SHP77 (cell line): ENCODE measurements at regions not wholly inside any gene's neighbourhood (a gene's known extent, or its start where the extent isn't known, plus 50 kb on each side); places are given as distances from the start of the nearest gene placed in this dataset.
"Not testable (repeated sequence)": the region's sequence is repeated elsewhere in the genome, so short reads cannot be mapped to it uniquely, and the experiment has no call there.

Experiments
- DNase-seq, 2 experiments: peaks; one replicate each; lab custom pipeline; 2025; lab: John Stamatoyannopoulos, UW

- not testable (repeated sequence) for DNase-seq
Observed at GRCh38 chr18:65998971-65999700, 248.3 kb downstream of the CDH7 start.

- DNase-seq: no peak
Observed at GRCh38 chr18:65995206-65995605, 244.4 kb downstream of the CDH7 start.

GRCh38 chr18:65994302-65994701, 243.5 kb downstream of the CDH7 start:
- no peak for DNase-seq

- DNase-seq: no peak
Observed at GRCh38 chr18:65990944-65991708, 240.3 kb downstream of the CDH7 start.

- no peak for DNase-seq
Observed at GRCh38 chr18:65990174-65990690, 239.4 kb downstream of the CDH7 start.

GRCh38 chr18:65988972-65989371, 238.2 kb downstream of the CDH7 start:
- no peak for DNase-seq

- DNase-seq: no peak
Observed at GRCh38 chr18:65988386-65988785, 237.6 kb downstream of the CDH7 start.

GRCh38 chr18:65983750-65984149, 232.9 kb downstream of the CDH7 start:
- no peak for DNase-seq

- no peak for DNase-seq
Observed at GRCh38 chr18:65975536-65975935, 224.7 kb downstream of the CDH7 start.

GRCh38 chr18:65974758-65975157, 223.9 kb downstream of the CDH7 start:
- DNase-seq: no peak

- DNase-seq: no peak
Observed at GRCh38 chr18:65968239-65969004, 217.6 kb downstream of the CDH7 start.

GRCh38 chr18:65955747-65956146, 204.9 kb downstream of the CDH7 start:
- peak; percentile 71 to 84 for DNase-seq

GRCh38 chr18:65954372-65954771, 203.6 kb downstream of the CDH7 start:
- no peak for DNase-seq

GRCh38 chr18:65946777-65947176, 196.0 kb downstream of the CDH7 start:
- DNase-seq: no peak

- no peak for DNase-seq
Observed at GRCh38 chr18:65943268-65943667, 192.5 kb downstream of the CDH7 start.

GRCh38 chr18:65942854-65943253, 192.0 kb downstream of the CDH7 start:
- DNase-seq: no peak

- no peak for DNase-seq
Observed at GRCh38 chr18:65942104-65942503, 191.3 kb downstream of the CDH7 start.

GRCh38 chr18:65941482-65941881, 190.7 kb downstream of the CDH7 start:
- no peak for DNase-seq
